ENCODE measurements at regions not wholly inside any gene's neighbourhood (a gene's known extent, or its start where the extent isn't known, plus 50 kb on each side); places are given as distances from the start of the nearest gene placed in this dataset.

GRCh38 chr7:94239661-94240234 lies 154.9 kb upstream of the COL1A2 start:
- no peak for DNase-seq

GRCh38 chr7:94240902-94241301 lies 153.8 kb upstream of the COL1A2 start:
- DNase-seq = no peak

- DNase-seq = no peak
These were observed 153.2 kb upstream of the COL1A2 start for GRCh38 chr7:94241402-94241925.

- DNase-seq = no peak
These were observed 151.5 kb upstream of the COL1A2 start for GRCh38 chr7:94243066-94243711.

- DNase-seq = no peak
These were observed 149.9 kb upstream of the COL1A2 start for GRCh38 chr7:94244760-94245159.

GRCh38 chr7:94245500-94245899 lies 149.2 kb upstream of the COL1A2 start:
- DNase-seq = no peak

GRCh38 chr7:94247970-94248369 lies 146.7 kb upstream of the COL1A2 start:
- no peak for DNase-seq

- DNase-seq = no peak
These were observed 145.1 kb upstream of the COL1A2 start for GRCh38 chr7:94249631-94250030.

GRCh38 chr7:94250124-94250523 lies 144.6 kb upstream of the COL1A2 start:
- no peak for DNase-seq

- DNase-seq = no peak
These were observed 143.7 kb upstream of the COL1A2 start for GRCh38 chr7:94250987-94251386.

- no peak for DNase-seq
These were observed 142.6 kb upstream of the COL1A2 start for GRCh38 chr7:94252124-94252523.

- DNase-seq = no peak
These were observed 141.7 kb upstream of the COL1A2 start for GRCh38 chr7:94252971-94253370.

GRCh38 chr7:94253686-94254085 lies 141.0 kb upstream of the COL1A2 start:
- no peak for DNase-seq

- DNase-seq = no peak
These were observed 136.0 kb upstream of the COL1A2 start for GRCh38 chr7:94258418-94259300.

- DNase-seq = no peak
These were observed 133.6 kb upstream of the COL1A2 start for GRCh38 chr7:94261067-94261466.

- DNase-seq = no peak
These were observed 129.9 kb upstream of the COL1A2 start for GRCh38 chr7:94264756-94265155.

- no peak for DNase-seq
These were observed 129.2 kb upstream of the COL1A2 start for GRCh38 chr7:94265456-94265855.

GRCh38 chr7:94266238-94266644 lies 128.5 kb upstream of the COL1A2 start:
- no peak for DNase-seq

- DNase-seq = no peak
These were observed 123.9 kb upstream of the COL1A2 start for GRCh38 chr7:94270772-94271171.

- DNase-seq = no peak
These were observed 121.7 kb upstream of the COL1A2 start for GRCh38 chr7:94272821-94273583.

- peak; percentile 2 for DNase-seq
These were observed 119.9 kb upstream of the COL1A2 start for GRCh38 chr7:94274828-94275227.

- DNase-seq = no peak
These were observed 118.7 kb upstream of the COL1A2 start for GRCh38 chr7:94276027-94276426.

- no peak for DNase-seq
These were observed 117.9 kb upstream of the COL1A2 start for GRCh38 chr7:94276795-94277194.
